A172 (cell line): ENCODE measurements at regions not wholly inside any gene's neighbourhood (a gene's known extent, or its start where the extent isn't known, plus 50 kb on each side); places are given as distances from the start of the nearest gene placed in this dataset.
"Not testable (repeated sequence)": the region's sequence is repeated elsewhere in the genome, so short reads cannot be mapped to it uniquely, and the experiment has no call there.

Experiments
- DNase-seq: peaks from one replicate; pipeline ENCODE4 v3.0.0-alpha.2; 2015; ENCODE audit warnings: low spot score

DNA sequence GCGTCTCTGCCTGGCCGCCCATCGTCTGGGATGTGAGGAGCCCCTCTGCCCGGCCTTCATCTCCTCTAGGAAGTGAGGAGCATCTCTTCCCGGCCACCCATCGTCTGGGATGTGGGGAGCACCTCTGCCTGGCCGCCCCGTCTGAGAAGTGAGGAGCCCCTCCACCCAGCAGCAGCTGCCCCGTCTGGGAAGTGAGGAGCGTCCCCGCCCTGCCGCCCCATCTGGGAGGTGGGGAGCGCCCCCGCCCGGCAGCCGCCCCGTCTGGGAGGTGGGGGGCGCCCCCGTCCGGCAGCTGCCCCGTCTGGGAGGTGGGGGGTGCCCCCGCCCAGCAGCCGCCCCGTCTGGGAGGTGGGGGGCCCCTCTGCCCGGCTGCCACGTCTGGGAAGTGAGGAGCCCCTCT lies 153.7 kb upstream of the MYRIP start:
- not testable (repeated sequence) for DNase-seq

- DNase-seq = no peak
These were observed 152.3 kb upstream of the MYRIP start for GRCh38 chr3:39657075-39657474.

DNA sequence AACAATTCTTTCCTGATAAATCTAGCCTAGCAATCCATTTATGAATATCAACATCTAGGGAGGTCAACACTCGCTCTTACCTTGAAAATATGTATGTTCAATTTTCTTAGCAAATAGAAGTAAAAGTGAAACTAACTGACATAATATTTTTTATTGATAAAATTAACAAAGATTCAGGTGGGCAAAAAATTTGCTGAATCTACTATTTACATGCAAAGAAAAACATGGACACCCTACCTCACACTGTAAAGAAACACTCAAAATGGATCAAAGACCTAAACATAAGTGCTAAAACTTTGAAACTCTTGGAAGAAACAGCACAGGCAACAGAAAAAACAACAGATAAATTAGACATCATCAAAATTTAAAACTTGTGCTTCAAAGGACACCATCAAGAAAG lies 151.6 kb upstream of the MYRIP start:
- no peak for DNase-seq

GRCh38 chr3:39664931-39665330 lies 144.5 kb upstream of the MYRIP start:
- DNase-seq = no peak

DNA sequence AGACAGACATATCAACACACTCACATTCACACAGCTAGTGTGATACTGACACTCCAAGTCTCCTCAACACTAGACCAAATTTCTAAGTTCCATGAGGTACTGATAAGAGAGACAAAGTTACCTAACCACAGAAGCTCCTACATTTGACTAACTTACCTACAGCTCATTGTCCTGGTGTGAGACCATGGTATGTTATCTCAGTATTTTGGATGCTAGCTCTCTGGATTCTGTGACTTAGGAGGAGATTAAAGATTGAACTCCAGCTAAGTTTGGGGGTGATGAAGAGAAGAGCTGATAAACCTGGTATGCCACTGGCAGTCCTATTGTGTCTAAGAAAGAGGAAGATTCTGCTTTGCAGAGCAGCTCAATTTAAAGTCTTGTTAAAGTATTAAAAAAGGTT lies 144.0 kb upstream of the MYRIP start:
- DNase-seq = no peak

GRCh38 chr3:39668420-39668819 lies 141.0 kb upstream of the MYRIP start:
- peak; percentile 19 for DNase-seq

DNA sequence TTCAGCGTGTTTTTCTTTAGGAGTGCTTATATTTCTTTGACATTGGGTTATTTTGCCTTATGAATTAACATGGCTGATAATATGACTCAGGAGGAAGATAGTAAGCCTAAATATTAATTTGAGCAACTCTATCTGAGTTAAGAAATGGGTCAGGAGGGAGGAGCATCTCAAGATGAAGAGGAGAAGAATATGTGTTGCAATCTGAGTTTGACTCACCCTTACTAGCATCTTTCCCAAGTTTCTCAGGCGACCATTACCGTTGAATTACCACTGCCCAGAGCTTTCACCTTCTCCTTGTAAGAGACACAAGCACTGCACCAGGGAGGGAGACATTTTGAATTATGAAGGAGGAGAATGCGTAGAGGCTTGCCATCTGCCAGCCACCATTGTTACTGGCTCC lies 138.3 kb upstream of the MYRIP start:
- DNase-seq = no peak

GRCh38 chr3:39671600-39671999 lies 137.8 kb upstream of the MYRIP start:
- no peak for DNase-seq

- no peak for DNase-seq
These were observed 104.0 kb upstream of the MYRIP start for GRCh38 chr3:39705351-39705900.

- peak; percentile 14 for DNase-seq
These were observed 102.0 kb upstream of the MYRIP start for GRCh38 chr3:39707314-39707909.

DNA sequence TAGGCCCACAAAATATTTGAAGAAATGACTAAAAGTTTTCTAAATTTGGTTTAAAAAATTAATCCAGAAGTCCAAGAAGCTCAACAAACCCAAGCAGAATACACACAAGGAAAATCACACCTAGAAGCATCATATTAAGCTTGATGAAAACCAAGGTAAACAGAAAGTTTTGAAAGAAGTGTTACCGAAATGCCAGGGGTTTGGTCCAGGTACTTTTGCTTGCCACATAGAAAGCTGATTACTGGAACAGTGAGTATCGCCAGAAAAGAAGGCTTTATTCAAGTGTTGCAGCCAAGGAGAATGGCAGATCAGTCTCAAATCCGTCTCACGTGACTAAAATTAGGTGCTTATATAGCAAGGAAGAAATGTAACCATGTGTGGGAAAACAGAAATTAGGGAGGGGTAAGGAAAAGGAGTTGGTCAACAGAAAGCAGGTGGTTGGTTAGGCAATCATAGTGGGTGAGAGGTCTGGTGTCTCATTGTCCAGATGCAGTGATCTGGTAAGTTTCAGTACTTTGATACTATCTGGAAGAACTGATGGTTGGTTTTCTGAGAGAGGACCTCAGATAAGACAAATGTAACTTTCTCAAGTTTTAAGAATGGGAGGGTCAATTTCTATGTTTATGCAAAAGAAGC lies 96.9 kb upstream of the MYRIP start:
- DNase-seq = no peak

DNA sequence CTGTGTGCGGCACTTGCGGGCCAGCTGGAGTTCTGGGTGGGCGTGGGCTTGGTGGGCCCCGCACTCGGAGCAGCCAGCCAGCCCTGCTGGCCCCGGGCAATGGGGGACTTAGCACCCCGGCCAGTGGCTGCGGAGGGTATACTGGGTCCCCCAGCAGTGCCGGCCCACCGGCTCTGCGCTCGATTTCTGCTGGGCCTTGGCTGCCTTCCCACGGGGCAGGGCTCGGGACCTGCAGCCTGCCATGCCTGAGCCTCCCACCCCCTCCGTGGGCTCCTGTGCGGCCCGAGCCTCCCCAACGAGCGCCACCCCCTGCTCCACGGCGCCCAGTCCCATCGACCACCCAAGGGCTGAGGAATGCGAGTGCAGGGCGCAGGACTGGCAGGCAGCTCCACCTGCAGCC lies 96.1 kb upstream of the MYRIP start:
- not testable (repeated sequence) for DNase-seq

GRCh38 chr3:39716849-39717248 lies 92.6 kb upstream of the MYRIP start:
- no peak for DNase-seq

DNA sequence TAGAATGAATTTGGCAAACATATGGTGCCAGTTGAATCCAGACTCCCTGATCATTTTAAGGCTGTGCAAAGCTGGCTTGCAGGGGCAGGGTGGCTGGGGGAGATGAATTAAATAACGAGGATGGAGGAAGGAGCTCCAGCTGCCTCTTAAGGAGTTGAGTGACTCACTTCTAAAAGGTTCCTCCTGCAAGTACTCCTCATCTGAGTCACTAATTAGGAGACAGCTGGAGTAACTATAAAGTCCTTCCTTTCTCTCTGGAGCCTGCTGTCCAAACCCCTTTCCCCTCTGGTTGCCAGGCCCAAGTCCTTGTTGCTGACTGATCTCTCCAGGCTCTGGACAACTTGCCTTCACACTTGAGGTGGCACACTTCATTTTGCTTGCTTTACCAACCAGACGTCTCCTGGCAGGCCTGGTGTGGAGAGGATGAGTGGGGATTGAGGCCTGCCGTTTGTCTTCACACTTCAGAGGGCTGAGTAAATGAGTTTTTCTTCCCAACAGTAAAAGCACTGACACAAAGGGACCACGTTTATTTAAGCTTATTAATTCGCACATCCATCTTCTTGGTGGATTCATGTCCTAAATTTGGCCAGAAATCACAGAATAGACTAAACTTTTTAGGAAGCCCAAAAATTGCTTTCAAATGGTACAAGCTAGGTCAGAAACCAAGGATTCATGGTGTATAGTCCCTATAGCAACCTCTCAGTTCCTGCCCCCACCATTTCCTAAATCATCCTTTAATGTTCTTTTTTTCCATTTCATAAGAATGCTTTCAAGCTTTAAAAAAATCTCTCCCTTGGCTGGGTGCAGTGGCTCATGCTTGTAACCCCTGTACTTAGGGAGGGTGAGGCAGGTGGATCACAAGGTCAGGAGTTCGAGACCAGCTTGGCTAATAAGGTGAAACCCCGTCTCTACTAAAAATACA lies 90.5 kb upstream of the MYRIP start:
- peak; percentile 47 for DNase-seq

DNA sequence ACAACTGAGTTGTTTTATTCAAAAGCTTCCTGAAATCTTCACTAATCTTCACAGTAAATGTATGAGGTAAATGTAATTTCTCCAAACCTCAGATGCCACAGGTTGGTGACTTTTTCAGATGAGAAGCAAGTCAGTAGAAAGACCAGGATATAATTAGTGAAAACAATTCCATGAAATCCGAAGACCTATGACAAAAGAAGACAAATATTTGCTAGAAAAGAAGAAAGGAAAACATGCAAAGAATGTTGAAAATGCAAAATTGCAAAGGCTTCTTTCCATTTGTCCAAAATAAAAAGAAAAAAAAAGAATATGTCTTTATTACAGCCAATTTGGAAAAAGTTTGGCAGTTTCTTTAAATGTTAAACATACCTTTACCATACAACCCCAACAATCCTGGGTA lies 88.3 kb upstream of the MYRIP start:
- no peak for DNase-seq

DNA sequence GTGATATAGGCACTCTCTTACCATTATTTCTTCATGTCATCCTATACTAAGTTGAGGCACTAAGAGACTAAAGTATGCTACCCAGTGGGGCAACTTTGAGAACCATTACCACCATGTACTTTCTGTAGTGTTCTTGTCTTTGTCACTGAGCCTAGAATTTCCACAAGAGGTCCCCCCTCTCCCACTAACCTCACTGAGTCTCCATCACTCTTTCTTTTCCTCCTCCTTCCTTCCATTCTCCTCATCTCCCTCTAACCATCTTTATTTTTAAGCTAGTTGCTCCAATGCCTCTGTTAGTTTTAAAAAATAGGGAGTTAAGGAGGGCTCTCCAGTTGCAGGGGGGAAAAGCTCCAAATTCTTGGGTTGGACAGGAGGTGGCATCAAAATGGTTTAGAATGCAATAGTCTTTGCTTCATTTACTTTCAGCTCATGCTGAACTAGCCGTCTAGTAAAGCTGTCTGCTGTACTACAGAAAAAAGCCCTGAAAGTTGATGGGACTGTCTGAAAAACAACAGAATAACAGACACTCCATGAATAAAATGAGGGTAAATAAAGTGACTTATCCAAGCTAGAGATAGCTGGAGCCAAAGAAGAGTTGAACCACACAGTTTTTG lies 85.1 kb upstream of the MYRIP start:
- DNase-seq = no peak

GRCh38 chr3:39725321-39725720 lies 84.1 kb upstream of the MYRIP start:
- DNase-seq = no peak

- no peak for DNase-seq
These were observed 82.0 kb upstream of the MYRIP start for GRCh38 chr3:39727415-39727814.

GRCh38 chr3:39733804-39734203 lies 75.6 kb upstream of the MYRIP start:
- no peak for DNase-seq

DNA sequence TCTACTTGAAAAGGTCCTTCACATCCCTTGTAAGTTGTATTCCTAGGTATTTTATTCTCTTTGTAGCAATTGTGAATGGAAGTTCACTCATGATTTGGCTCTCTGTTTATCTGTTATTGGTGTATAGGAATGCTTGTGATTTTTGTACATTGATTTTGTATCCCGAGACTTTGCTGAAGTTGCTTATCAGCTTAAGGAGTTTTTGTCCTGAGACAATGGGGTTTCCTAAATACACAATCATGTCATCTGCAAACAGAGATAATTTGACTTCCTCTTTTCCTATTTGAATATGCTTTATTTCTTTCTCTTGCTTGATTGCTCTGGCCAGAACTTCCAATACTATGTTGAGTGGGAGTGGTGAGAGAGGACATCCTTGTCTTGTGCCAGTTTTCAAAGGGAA lies 69.8 kb upstream of the MYRIP start:
- DNase-seq = not testable (repeated sequence)

DNA sequence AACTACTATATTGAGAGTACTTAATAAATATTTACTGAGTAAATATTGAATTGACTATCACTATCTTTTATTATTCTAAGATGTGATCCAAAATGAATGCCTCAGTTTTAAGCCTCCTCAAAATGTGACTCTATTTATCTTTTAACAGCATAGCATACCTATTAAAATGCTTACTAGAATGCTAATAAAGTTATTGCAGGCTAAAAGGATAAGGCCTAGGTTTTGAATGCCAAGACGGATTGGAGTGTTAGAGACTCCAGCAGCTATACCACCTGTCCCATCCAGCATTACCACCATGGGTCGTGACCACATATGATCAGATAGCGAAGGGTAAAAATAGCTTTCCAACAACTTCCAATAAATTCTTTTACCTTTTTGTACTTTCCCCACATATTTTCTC lies 64.7 kb upstream of the MYRIP start:
- DNase-seq = no peak

- no peak for DNase-seq
These were observed 61.4 kb upstream of the MYRIP start for GRCh38 chr3:39748002-39748401.
